HFFc6 (cell line): ENCODE measurements at regions not wholly inside any gene's neighbourhood (a gene's known extent, or its start where the extent isn't known, plus 50 kb on each side); places are given as distances from the start of the nearest gene placed in this dataset.
"Not testable (repeated sequence)": the region's sequence is repeated elsewhere in the genome, so short reads cannot be mapped to it uniquely, and the experiment has no call there.

Source experiments
- DNase-seq: peaks from one replicate; pipeline ENCODE4 v3.0.0-alpha.2; 2018
- H3K27ac Mint-ChIP-seq: 2 replicates; pipeline ENCODE4 v1.8.0; 2020; ENCODE audit warnings: mild to moderate bottlenecking, mixed read lengths
- H3K27me3 Mint-ChIP-seq: 2 replicates; pipeline ENCODE4 v1.8.0; 2021; ENCODE audit warnings: mild to moderate bottlenecking, moderate library complexity, mixed read lengths; ENCODE audit not compliant: insufficient read depth
- H3K36me3 Mint-ChIP-seq: 2 replicates; pipeline ENCODE4 v1.8.0; 2021; ENCODE audit warnings: low read depth, mixed read lengths
- H3K4me1 Mint-ChIP-seq: 2 replicates; pipeline ENCODE4 v1.8.0; 2020; ENCODE audit warnings: low read depth, mixed read lengths
- H3K4me3 Mint-ChIP-seq: 2 replicates; pipeline ENCODE4 v1.8.0; 2020; ENCODE audit warnings: mild to moderate bottlenecking, moderate library complexity, mixed read lengths
- H3K9me3 Mint-ChIP-seq: 2 replicates; pipeline ENCODE4 v1.8.0; 2020; ENCODE audit warnings: mild to moderate bottlenecking, mixed read lengths
- CTCF ChIP-seq: fragments of 200-600 bp; sonication (generic); IDR thresholded peaks from 2 replicates; pipeline ENCODE4 v1.5.0; 2021; ENCODE audit warnings: antibody characterized with exemption, mild to moderate bottlenecking

GRCh38 chr9:118686959-118687358, 682.3 kb downstream of the BRINP1 start:
- DNase-seq, result no peak
- Mint-ChIP-seq H3K4me3 (no peak overlapping the region), H3K9me3 (peaks cover 12% of the 10 kb centered on the region; the same call in 1 of the 2 replicates), H3K36me3 (no peaks in the 10 kb centered on the region), H3K27ac (no peak overlapping the region), H3K27me3 (no peaks in the 10 kb centered on the region), H3K4me1 (no peaks in the 10 kb centered on the region)
- no peak for TF ChIP-seq CTCF

- Mint-ChIP-seq H3K4me1 (no peaks in the 10 kb centered on the region), H3K27ac (no peak overlapping the region), H3K4me3 (no peak overlapping the region), H3K9me3 (peaks cover 18% of the 10 kb centered on the region), H3K27me3 (no peaks in the 10 kb centered on the region), H3K36me3 (no peaks in the 10 kb centered on the region)
- no peak for DNase-seq
- TF ChIP-seq CTCF, result no peak
Measured at GRCh38 chr9:118689280-118689679, 680.0 kb downstream of the BRINP1 start.

GRCh38 chr9:118692613-118693012, 676.6 kb downstream of the BRINP1 start:
- no peaks in the 10 kb centered on the region for H3K4me1 Mint-ChIP-seq
- H3K27ac Mint-ChIP-seq, result no peak overlapping the region
- H3K36me3 Mint-ChIP-seq, result no peaks in the 10 kb centered on the region
- no peak for DNase-seq
- H3K4me3 Mint-ChIP-seq, result no peak overlapping the region
- peaks cover 21% of the 10 kb centered on the region for H3K9me3 Mint-ChIP-seq
- no peaks in the 10 kb centered on the region for H3K27me3 Mint-ChIP-seq
- no peak for TF ChIP-seq CTCF

GRCh38 chr9:118693645-118694044, 675.6 kb downstream of the BRINP1 start:
- Mint-ChIP-seq H3K4me1 (no peaks in the 10 kb centered on the region), H3K9me3 (peaks cover 20% of the 10 kb centered on the region), H3K27ac (no peak overlapping the region), H3K36me3 (no peaks in the 10 kb centered on the region), H3K27me3 (no peaks in the 10 kb centered on the region), H3K4me3 (no peak overlapping the region)
- no peak for DNase-seq
- TF ChIP-seq CTCF, result no peak

- H3K4me3 Mint-ChIP-seq, H3K27ac Mint-ChIP-seq, H3K27me3 Mint-ChIP-seq, H3K36me3 Mint-ChIP-seq, DNase-seq, H3K4me1 Mint-ChIP-seq: not testable (repeated sequence)
- peaks cover 20% of the 10 kb centered on the region for H3K9me3 Mint-ChIP-seq
Measured at GRCh38 chr9:118695249-118695648, 674.0 kb downstream of the BRINP1 start.

- Mint-ChIP-seq H3K4me1 (no peaks in the 10 kb centered on the region), H3K36me3 (no peaks in the 10 kb centered on the region), H3K9me3 (peaks cover 25% of the 10 kb centered on the region), H3K27ac (no peak overlapping the region), H3K27me3 (no peaks in the 10 kb centered on the region), H3K4me3 (no peak overlapping the region)
- no peak for TF ChIP-seq CTCF
- no peak for DNase-seq
Measured at GRCh38 chr9:118701985-118702384, 667.2 kb downstream of the BRINP1 start.
